OCI-LY1 (cell line): ENCODE measurements at regions not wholly inside any gene's neighbourhood (a gene's known extent, or its start where the extent isn't known, plus 50 kb on each side); places are given as distances from the start of the nearest gene placed in this dataset.

Source experiments
- EZH2 ChIP-seq: fragments of 200-600 bp; sonication (generic), shearing (Covaris generic); IDR thresholded peaks from 2 replicates; pipeline ENCODE4 v1.8.0; 2017; ENCODE audit warnings: borderline replicate concordance, mixed run types, mild to moderate bottlenecking, antibody characterized with exemption, low read length, moderate library complexity, mixed read lengths
- TF ChIP-seq, protein P1 (sequence below): fragments of 200-600 bp; sonication (generic), shearing (Covaris generic); IDR thresholded peaks from 2 replicates; pipeline ENCODE4 v1.5.1; 2017; ENCODE audit warnings: mild to moderate bottlenecking, antibody characterized with exemption, low read length, moderate library complexity, mixed read lengths

DNA sequence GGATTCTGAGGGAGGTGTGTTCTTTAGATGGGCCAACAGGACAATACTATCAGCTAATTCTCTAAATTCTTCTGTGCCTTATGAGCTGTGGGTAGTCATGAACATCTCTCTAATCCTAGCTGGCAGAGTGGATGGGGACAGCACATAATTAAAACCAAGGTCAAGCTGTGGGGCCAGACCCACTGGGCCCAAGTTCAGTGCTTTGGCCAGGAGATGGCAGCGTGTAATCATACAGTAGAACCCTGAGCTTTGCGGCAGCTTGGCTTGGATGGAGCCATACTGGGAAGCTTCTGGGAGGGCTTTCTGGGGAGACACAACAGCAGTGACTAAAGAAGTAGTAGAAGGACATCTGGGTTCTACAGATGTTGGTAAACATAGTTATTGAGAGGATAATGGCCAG, 140.3 kb upstream of the CXCL13 start:
- TF ChIP-seq, protein P1, sequence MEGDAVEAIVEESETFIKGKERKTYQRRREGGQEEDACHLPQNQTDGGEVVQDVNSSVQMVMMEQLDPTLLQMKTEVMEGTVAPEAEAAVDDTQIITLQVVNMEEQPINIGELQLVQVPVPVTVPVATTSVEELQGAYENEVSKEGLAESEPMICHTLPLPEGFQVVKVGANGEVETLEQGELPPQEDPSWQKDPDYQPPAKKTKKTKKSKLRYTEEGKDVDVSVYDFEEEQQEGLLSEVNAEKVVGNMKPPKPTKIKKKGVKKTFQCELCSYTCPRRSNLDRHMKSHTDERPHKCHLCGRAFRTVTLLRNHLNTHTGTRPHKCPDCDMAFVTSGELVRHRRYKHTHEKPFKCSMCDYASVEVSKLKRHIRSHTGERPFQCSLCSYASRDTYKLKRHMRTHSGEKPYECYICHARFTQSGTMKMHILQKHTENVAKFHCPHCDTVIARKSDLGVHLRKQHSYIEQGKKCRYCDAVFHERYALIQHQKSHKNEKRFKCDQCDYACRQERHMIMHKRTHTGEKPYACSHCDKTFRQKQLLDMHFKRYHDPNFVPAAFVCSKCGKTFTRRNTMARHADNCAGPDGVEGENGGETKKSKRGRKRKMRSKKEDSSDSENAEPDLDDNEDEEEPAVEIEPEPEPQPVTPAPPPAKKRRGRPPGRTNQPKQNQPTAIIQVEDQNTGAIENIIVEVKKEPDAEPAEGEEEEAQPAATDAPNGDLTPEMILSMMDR: peak; percentile 21; the same call in 1 of the 2 replicates
- no peak for TF ChIP-seq EZH2
